Forelimb muscle (tissue), 1 donor: ENCODE measurements at regions not wholly inside any gene's neighbourhood (a gene's known extent, or its start where the extent isn't known, plus 50 kb on each side); places are given as distances from the start of the nearest gene placed in this dataset.

ENCODE experiments used
- DNase-seq: peaks from one replicate; pipeline ENCODE4 v3.0.0-alpha.2; 2013; ENCODE audit warnings: low read depth

GRCh38 chr5:128667152-128667551 lies 129.1 kb upstream of the FBN2 start:
- no peak for DNase-seq

GRCh38 chr5:128667751-128668150 lies 129.7 kb upstream of the FBN2 start:
- no peak for DNase-seq

GRCh38 chr5:128668921-128669320 lies 130.9 kb upstream of the FBN2 start:
- DNase-seq, result no peak

- no peak for DNase-seq
Measured at GRCh38 chr5:128669803-128670202, 131.8 kb upstream of the FBN2 start.

GRCh38 chr5:128671943-128672342 lies 133.9 kb upstream of the FBN2 start:
- no peak for DNase-seq

- DNase-seq, result no peak
Measured at GRCh38 chr5:128673000-128673399, 135.0 kb upstream of the FBN2 start.

- DNase-seq, result no peak
Measured at GRCh38 chr5:128673411-128673957, 135.4 kb upstream of the FBN2 start.

- no peak for DNase-seq
Measured at GRCh38 chr5:128673970-128674369, 135.9 kb upstream of the FBN2 start.

- DNase-seq, result no peak
Measured at GRCh38 chr5:128674837-128675446, 136.9 kb upstream of the FBN2 start.

- no peak for DNase-seq
Measured at GRCh38 chr5:128681096-128681495, 143.1 kb upstream of the FBN2 start.

- no peak for DNase-seq
Measured at GRCh38 chr5:128681764-128682592, 143.9 kb upstream of the FBN2 start.

GRCh38 chr5:128682669-128683068 lies 144.6 kb upstream of the FBN2 start:
- no peak for DNase-seq

GRCh38 chr5:128684961-128685360 lies 146.9 kb upstream of the FBN2 start:
- no peak for DNase-seq

- no peak for DNase-seq
Measured at GRCh38 chr5:128687930-128688329, 149.9 kb upstream of the FBN2 start.

GRCh38 chr5:128693764-128694163 lies 155.7 kb upstream of the FBN2 start:
- no peak for DNase-seq

GRCh38 chr5:128695791-128696530 lies 157.9 kb upstream of the FBN2 start:
- no peak for DNase-seq

- no peak for DNase-seq
Measured at GRCh38 chr5:128701301-128701700, 163.3 kb upstream of the FBN2 start.

- DNase-seq, result no peak
Measured at GRCh38 chr5:128703322-128703721, 165.3 kb upstream of the FBN2 start.

GRCh38 chr5:128706269-128706668 lies 168.2 kb upstream of the FBN2 start:
- no peak for DNase-seq

GRCh38 chr5:128708841-128709240 lies 170.8 kb upstream of the FBN2 start:
- DNase-seq, result no peak

GRCh38 chr5:128711216-128711615 lies 173.2 kb upstream of the FBN2 start:
- no peak for DNase-seq

GRCh38 chr5:128714551-128714950 lies 176.5 kb upstream of the FBN2 start:
- no peak for DNase-seq
